ENCODE measurements at regions not wholly inside any gene's neighbourhood (a gene's known extent, or its start where the extent isn't known, plus 50 kb on each side); places are given as distances from the start of the nearest gene placed in this dataset.
A peak's percentile ranks its signal among the peaks of the same experiment; 100 is the strongest.

- DNase-seq, result no peak
Measured at GRCh38 chrX:7789200-7789599, 53.8 kb upstream of the VCX start.

- DNase-seq, result no peak
Measured at GRCh38 chrX:7788334-7788733, 54.6 kb upstream of the VCX start.

GRCh38 chrX:7787714-7788113 is 55.3 kb upstream of the VCX start:
- DNase-seq, result no peak

GRCh38 chrX:7784580-7784979 is 58.4 kb upstream of the VCX start:
- no peak for DNase-seq

- no peak for DNase-seq
Measured at GRCh38 chrX:7779644-7780043, 63.3 kb upstream of the VCX start.

- no peak for DNase-seq
Measured at GRCh38 chrX:7775987-7776386, 67.0 kb upstream of the VCX start.

GRCh38 chrX:7771788-7772438 is 71.1 kb upstream of the VCX start:
- DNase-seq, result no peak

- no peak for DNase-seq
Measured at GRCh38 chrX:7759830-7760229, 83.1 kb upstream of the VCX start.

- no peak for DNase-seq
Measured at GRCh38 chrX:7746856-7747255, 96.1 kb upstream of the VCX start.

- DNase-seq, result peak in 1 of 14 donors; percentile 1
Measured at GRCh38 chrX:7730071-7730470, 112.9 kb upstream of the VCX start.

- DNase-seq, result no peak
Measured at GRCh38 chrX:7720519-7720918, 122.5 kb upstream of the VCX start.

GRCh38 chrX:7714351-7714750 is 128.6 kb upstream of the VCX start:
- no peak for DNase-seq

- DNase-seq, result no peak
Measured at GRCh38 chrX:7711167-7711566, 131.8 kb upstream of the VCX start.

- DNase-seq, result no peak
Measured at GRCh38 chrX:7709845-7710244, 133.1 kb upstream of the VCX start.

GRCh38 chrX:7706032-7706431 is 136.9 kb upstream of the VCX start:
- DNase-seq, result no peak

- no peak for DNase-seq
Measured at GRCh38 chrX:7704205-7704604, 138.8 kb upstream of the VCX start.

GRCh38 chrX:7698248-7698647 is 144.7 kb upstream of the VCX start:
- no peak for DNase-seq

- DNase-seq, result no peak
Measured at GRCh38 chrX:7690842-7691241, 152.1 kb upstream of the VCX start.

GRCh38 chrX:7689791-7690412 is 153.1 kb upstream of the VCX start:
- no peak for DNase-seq

- no peak for DNase-seq
Measured at GRCh38 chrX:7680181-7680580, 162.8 kb upstream of the VCX start.

- DNase-seq, result no peak
Measured at GRCh38 chrX:7654316-7654715, 188.7 kb upstream of the VCX start.

GRCh38 chrX:7647831-7648230 is 195.1 kb upstream of the VCX start:
- no peak for DNase-seq

GRCh38 chrX:7641141-7641540 is 201.8 kb upstream of the VCX start:
- no peak for DNase-seq

- DNase-seq, result no peak
Measured at GRCh38 chrX:7640392-7640791, 202.6 kb upstream of the VCX start.

Measured in C1 segment of cervical spinal cord (tissue), 14 donors.